ENCODE measurements at regions not wholly inside any gene's neighbourhood (a gene's known extent, or its start where the extent isn't known, plus 50 kb on each side); places are given as distances from the start of the nearest gene placed in this dataset.

DNA sequence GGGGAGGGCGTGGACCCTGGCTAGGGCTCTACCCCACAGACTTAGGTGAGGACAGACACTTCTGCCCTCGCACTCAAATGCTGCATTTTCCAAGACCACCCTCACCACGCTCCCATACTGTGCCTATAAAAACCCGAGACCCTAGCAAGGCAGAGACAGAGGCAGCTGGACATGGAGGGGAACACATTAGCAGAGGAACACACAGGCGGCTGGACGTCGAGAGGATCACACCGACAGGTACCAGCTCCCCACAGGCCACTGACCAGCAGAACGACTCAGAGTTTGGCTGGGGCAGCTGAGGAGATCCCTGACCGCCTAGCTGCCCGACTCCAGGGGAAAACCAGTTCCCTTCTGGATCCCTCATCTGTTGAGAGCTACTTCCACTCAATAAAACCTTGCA, 338.2 kb upstream of the SMIM30 start:
- TF ChIP-seq, protein P1, sequence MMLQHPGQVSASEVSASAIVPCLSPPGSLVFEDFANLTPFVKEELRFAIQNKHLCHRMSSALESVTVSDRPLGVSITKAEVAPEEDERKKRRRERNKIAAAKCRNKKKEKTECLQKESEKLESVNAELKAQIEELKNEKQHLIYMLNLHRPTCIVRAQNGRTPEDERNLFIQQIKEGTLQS (CRISPR knock-in tag; conservative IDR thresholded peaks at IDR 0.05), result no peak
- TF ChIP-seq ELF4 (CRISPR knock-in tag; IDR thresholded peaks at IDR 0.05; ENCODE audit: low read depth) (no peak), TP53 (CRISPR knock-in tag; IDR thresholded peaks at IDR 0.05) (no peak), FOXJ3 (CRISPR knock-in tag; IDR thresholded peaks at IDR 0.05; ENCODE audit: borderline replicate concordance) (no peak), JUN (CRISPR knock-in tag; IDR thresholded peaks at IDR 0.05) (no peak)
- TF ChIP-seq, protein P2, sequence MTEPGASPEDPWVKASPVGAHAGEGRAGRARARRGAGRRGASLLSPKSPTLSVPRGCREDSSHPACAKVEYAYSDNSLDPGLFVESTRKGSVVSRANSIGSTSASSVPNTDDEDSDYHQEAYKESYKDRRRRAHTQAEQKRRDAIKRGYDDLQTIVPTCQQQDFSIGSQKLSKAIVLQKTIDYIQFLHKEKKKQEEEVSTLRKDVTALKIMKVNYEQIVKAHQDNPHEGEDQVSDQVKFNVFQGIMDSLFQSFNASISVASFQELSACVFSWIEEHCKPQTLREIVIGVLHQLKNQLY (CRISPR knock-in tag; IDR thresholded peaks at IDR 0.05), result no peak
- TF ChIP-seq, protein P3, sequence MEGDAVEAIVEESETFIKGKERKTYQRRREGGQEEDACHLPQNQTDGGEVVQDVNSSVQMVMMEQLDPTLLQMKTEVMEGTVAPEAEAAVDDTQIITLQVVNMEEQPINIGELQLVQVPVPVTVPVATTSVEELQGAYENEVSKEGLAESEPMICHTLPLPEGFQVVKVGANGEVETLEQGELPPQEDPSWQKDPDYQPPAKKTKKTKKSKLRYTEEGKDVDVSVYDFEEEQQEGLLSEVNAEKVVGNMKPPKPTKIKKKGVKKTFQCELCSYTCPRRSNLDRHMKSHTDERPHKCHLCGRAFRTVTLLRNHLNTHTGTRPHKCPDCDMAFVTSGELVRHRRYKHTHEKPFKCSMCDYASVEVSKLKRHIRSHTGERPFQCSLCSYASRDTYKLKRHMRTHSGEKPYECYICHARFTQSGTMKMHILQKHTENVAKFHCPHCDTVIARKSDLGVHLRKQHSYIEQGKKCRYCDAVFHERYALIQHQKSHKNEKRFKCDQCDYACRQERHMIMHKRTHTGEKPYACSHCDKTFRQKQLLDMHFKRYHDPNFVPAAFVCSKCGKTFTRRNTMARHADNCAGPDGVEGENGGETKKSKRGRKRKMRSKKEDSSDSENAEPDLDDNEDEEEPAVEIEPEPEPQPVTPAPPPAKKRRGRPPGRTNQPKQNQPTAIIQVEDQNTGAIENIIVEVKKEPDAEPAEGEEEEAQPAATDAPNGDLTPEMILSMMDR (IDR thresholded peaks at IDR 0.05), result no peak
- TF ChIP-seq, protein P4, sequence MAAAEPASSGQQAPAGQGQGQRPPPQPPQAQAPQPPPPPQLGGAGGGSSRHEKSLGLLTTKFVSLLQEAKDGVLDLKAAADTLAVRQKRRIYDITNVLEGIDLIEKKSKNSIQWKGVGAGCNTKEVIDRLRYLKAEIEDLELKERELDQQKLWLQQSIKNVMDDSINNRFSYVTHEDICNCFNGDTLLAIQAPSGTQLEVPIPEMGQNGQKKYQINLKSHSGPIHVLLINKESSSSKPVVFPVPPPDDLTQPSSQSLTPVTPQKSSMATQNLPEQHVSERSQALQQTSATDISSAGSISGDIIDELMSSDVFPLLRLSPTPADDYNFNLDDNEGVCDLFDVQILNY (CRISPR knock-in tag; IDR thresholded peaks at IDR 0.05), result no peak
- TF ChIP-seq, protein P5, sequence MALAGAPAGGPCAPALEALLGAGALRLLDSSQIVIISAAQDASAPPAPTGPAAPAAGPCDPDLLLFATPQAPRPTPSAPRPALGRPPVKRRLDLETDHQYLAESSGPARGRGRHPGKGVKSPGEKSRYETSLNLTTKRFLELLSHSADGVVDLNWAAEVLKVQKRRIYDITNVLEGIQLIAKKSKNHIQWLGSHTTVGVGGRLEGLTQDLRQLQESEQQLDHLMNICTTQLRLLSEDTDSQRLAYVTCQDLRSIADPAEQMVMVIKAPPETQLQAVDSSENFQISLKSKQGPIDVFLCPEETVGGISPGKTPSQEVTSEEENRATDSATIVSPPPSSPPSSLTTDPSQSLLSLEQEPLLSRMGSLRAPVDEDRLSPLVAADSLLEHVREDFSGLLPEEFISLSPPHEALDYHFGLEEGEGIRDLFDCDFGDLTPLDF (CRISPR knock-in tag; IDR thresholded peaks at IDR 0.05), result no peak
- TF ChIP-seq, protein P6, sequence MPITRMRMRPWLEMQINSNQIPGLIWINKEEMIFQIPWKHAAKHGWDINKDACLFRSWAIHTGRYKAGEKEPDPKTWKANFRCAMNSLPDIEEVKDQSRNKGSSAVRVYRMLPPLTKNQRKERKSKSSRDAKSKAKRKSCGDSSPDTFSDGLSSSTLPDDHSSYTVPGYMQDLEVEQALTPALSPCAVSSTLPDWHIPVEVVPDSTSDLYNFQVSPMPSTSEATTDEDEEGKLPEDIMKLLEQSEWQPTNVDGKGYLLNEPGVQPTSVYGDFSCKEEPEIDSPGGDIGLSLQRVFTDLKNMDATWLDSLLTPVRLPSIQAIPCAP (CRISPR knock-in tag; IDR thresholded peaks at IDR 0.05), result no peak
- TF ChIP-seq, protein P7, sequence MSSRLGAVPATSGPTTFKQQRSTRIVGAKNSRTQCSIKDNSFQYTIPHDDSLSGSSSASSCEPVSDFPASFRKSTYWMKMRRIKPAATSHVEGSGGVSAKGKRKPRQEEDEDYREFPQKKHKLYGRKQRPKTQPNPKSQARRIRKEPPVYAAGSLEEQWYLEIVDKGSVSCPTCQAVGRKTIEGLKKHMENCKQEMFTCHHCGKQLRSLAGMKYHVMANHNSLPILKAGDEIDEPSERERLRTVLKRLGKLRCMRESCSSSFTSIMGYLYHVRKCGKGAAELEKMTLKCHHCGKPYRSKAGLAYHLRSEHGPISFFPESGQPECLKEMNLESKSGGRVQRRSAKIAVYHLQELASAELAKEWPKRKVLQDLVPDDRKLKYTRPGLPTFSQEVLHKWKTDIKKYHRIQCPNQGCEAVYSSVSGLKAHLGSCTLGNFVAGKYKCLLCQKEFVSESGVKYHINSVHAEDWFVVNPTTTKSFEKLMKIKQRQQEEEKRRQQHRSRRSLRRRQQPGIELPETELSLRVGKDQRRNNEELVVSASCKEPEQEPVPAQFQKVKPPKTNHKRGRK (CRISPR knock-in tag; IDR thresholded peaks at IDR 0.05; ENCODE audit: borderline replicate concordance), result no peak
- TF ChIP-seq, protein P8, sequence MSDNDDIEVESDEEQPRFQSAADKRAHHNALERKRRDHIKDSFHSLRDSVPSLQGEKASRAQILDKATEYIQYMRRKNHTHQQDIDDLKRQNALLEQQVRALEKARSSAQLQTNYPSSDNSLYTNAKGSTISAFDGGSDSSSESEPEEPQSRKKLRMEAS (CRISPR knock-in tag; IDR thresholded peaks at IDR 0.05), result no peak

Measured in WTC11 (cell line).